NCI-H1694 (cell line): ENCODE measurements at regions not wholly inside any gene's neighbourhood (a gene's known extent, or its start where the extent isn't known, plus 50 kb on each side); places are given as distances from the start of the nearest gene placed in this dataset.
"Not testable (repeated sequence)": the region's sequence is repeated elsewhere in the genome, so short reads cannot be mapped to it uniquely, and the experiment has no call there.

ENCODE experiments used
- DNase-seq: peaks from one replicate; lab custom pipeline; 2025; lab: John Stamatoyannopoulos, UW

DNA sequence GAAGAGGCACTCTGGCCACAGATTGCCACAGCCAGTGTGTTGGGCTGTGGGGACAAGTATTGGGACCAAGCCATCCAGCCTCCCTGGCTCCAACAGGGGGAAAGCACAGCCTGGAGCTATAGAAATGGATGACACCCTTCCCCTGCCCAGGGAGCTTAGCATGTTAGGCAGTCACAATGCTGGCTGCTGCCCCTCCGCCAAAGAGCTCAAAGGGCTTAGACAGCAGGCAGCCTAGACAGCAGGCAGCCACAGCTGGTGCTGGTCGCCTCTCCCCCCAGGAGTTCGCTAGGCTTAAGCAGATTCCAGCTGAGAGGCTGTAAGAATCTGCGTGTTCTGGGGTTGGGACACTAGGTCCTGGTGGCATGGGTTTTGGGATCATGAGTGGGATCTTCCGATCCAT is 94.5 kb upstream of the MXRA5 start:
- DNase-seq, result no peak

- DNase-seq, result not testable (repeated sequence)
These were observed 89.5 kb upstream of the MXRA5 start for GRCh38 chrX:3435916-3436315.

DNA sequence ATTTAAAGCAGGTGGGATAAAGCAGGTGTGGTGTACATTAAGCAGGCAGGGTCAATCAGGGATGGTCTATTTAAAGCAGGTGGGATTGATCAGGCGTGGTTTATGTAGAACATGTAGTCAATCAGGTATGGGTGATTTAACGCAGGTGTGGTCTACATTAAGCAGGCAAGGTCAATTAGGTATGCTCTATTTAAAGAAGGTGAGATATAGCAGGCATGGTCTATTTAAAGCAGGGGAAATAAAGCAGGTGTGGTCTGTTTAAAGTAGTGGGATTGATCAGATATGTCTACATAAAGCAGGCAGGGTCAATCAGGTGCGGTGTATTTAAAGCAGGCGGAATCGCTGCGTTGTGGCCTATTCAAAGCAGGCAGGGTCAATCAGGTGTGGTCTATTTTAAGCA is 88.6 kb upstream of the MXRA5 start:
- DNase-seq, result no peak

GRCh38 chrX:3428792-3429191 is 82.3 kb upstream of the MXRA5 start:
- DNase-seq, result no peak

DNA sequence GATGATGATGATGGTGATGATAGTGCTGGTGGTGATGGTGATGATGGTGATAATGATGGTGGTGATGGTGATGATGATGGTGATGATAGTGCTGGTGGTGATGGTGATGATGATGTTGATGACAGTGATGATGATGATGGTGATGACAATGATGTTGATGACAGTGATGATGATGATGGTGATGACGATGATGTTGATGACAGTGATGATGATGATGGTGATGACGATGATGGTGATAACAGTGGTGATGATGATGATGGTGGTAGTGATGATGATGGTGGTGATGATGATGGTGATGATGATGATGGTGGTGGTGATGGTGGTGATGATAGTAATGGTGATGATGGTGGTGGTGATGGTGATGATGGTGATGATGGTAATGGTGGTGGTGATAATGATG is 80.1 kb upstream of the MXRA5 start:
- no peak for DNase-seq

DNA sequence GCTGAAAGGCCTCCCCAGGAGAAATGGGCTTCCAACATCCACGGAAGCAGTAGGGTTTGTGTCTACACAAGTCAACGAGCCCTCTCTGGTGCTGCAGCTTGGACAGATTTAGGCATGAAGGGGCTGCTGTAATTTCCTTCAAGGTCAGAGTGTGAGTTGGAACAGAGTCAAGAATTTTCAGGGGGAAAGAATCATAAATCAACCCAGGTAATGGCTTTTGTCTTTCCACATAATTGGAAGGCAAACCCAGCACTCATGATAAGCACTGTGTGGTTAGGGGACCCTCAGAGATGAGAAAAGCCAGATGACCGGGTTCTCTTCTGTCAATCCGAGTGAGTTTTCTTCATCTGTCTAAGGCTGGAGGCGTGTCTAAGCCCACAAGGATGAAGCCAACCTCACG is 78.6 kb upstream of the MXRA5 start:
- no peak for DNase-seq

DNA sequence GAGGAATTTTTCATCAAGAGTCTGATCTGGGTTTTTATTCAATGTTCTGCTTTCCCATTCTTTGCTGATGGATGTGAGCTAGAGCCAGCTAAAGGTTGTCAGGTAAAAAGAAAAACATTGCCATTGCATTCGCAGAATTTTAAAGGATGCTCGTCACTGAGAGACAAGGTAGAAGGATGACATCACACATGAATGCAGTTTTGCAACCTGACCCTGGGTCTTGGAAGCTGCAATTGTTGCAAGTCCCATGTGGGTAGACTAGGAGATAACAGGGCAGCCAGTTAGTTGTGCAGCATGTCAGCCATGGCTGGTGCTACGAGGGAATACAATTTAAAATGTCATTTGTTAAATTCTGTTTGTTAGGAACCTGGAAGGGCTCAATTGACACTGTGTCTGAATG is 73.9 kb upstream of the MXRA5 start:
- DNase-seq, result no peak

- DNase-seq, result no peak
These were observed 68.6 kb upstream of the MXRA5 start for GRCh38 chrX:3415011-3415410.

DNA sequence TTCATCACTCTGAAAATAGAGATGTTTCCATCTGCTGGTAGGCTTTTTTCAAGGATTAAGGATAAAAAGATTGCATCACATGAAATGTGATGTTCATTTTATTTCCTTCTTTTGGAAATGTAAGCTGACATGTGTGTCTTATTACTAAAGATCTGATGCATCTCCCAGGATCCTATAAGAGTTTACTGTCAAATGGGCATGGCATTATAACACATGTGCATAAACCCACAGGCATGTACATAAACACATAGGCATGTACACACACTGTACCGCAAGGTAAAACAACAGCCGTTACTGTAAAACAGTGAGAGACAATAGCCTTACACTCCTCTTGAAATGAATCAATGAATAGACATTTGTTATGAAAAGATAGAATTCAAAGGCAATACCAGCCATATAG is 65.2 kb upstream of the MXRA5 start:
- not testable (repeated sequence) for DNase-seq

DNA sequence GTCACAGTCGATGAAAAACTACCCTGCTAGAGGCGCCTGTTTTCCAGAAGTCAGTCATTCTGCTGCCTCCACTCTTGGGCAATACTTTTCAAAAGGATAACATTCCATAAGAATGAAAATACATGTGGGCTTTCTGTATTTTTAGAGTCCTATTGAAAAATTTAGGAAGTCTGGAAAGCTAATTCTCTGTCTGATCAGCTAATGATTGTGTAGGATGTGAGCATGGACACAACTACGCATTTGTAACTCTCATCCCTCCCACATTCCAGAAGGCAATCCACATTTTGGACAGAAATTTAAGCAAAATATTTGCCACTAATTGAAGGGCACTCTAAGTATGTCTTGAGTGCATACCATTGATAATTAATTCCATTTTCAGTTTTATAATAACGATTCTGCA is 63.5 kb upstream of the MXRA5 start:
- not testable (repeated sequence) for DNase-seq

- DNase-seq, result no peak
These were observed 61.3 kb upstream of the MXRA5 start for GRCh38 chrX:3407781-3408180.

DNA sequence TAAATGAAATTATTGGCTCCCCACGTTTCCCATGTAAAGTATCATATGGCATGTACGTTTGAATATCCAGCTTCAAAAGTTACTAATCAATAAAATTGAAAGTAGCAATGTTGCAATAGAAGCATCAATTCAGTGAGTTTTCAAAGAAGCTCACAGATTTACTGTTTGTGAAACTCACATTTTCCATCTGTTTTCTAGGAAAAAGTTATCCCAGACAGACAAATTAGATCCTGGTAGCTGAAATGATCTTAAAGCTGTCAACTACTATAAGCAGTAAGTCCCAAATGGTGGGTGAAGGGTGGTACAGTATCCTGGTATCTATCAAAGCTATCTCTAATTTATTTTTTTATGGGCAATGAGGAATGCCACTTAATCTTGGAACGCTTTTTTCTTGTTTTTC is 60.7 kb upstream of the MXRA5 start:
- DNase-seq, result no peak

- DNase-seq, result no peak
These were observed 57.3 kb upstream of the MXRA5 start for GRCh38 chrX:3403748-3404147.
